B cell (primary cell): ENCODE measurements at regions not wholly inside any gene's neighbourhood (a gene's known extent, or its start where the extent isn't known, plus 50 kb on each side); places are given as distances from the start of the nearest gene placed in this dataset.

Experiments
- ATAC-seq: fragments of 200-7000 bp; cut with Tn5 transposase; one replicate; pipeline ENCODE4 v1.10.0; 2021; ENCODE audit warnings: low read depth, mild to moderate bottlenecking, moderate number of reproducible peaks, moderate library complexity
- CTCF ChIA-PET: fragments of 350-600 bp; sonication (Branson Sonifier 250); formaldehyde crosslinking; loops from one replicate; lab custom pipeline; 2021; ENCODE audit warnings: antibody characterized with exemption, inconsistent platforms; lab: Charles Lee
- POLR2A ChIA-PET: fragments of 350-600 bp; sonication (Branson Sonifier 250); formaldehyde crosslinking; loops from one replicate; lab custom pipeline; 2021; ENCODE audit warnings: antibody characterized with exemption; lab: Charles Lee
- DNase-seq: peaks from one replicate; pipeline ENCODE4 v3.0.0; 2013
- H2AFZ ChIP-seq: 2 replicates; pipeline ENCODE4 v1.6.1; 2012; ENCODE audit warnings: mild to moderate bottlenecking, low read depth, low read length; ENCODE audit not compliant: insufficient read depth, poor library complexity, severe bottlenecking
- H3K27ac ChIP-seq, 2 donors: 1 replicate in 1 of 2; 2 replicates in 1 of 2; pipeline ENCODE4 v1.5.1; 2012 to 2013; ENCODE audit warnings: low read length in 2 of 2, mild to moderate bottlenecking in 2 of 2, moderate library complexity in 1 of 2
- H3K27me3 ChIP-seq, 4 experiments: fragments of 200-600 bp in 1 of 4; sonication (generic) in 1 of 4; replicated peaks in 1 of 4; 1 replicate in 2 of 4; 2 replicates in 2 of 4; pipeline versions ENCODE4 v1.6.1 to v1.7.0; 2013 to 2016; ENCODE audit warnings: low read length in 3 of 4, mild to moderate bottlenecking in 2 of 4, mixed read lengths in 1 of 4, moderate library complexity in 1 of 4; ENCODE audit not compliant: insufficient read depth in 4 of 4, control insufficient read depth in 3 of 4; ENCODE audit errors: control extremely low read depth in 1 of 4
- H3K36me3 ChIP-seq, 2 experiments: replicated peaks in 1 of 2; 1 replicate in 1 of 2; 2 replicates in 1 of 2; pipeline versions ENCODE4 v1.6.1 to v1.7.1; 2013; ENCODE audit warnings: low read length in 1 of 2; ENCODE audit not compliant: insufficient read depth in 2 of 2, control insufficient read depth in 1 of 2; ENCODE audit errors: control extremely low read depth in 1 of 2, extremely low read depth in 1 of 2
- H3K4me1 ChIP-seq, 2 donors: fragments of 200-600 bp in 1 of 2; sonication (generic) in 1 of 2; 1 replicate in 1 of 2; 2 replicates in 1 of 2; pipeline versions ENCODE4 v1.5.1 to v1.6.1; 2013 to 2017; ENCODE audit warnings: low read length in 2 of 2; ENCODE audit not compliant: control insufficient read depth in 2 of 2, insufficient read depth in 2 of 2
- H3K4me2 ChIP-seq: replicated peaks from 2 replicates; pipeline ENCODE3; 2012; ENCODE audit warnings: mild to moderate bottlenecking, low read depth, low read length; ENCODE audit not compliant: poor library complexity, severe bottlenecking
- H3K4me3 ChIP-seq, 5 experiments: fragments of 200-600 bp in 1 of 5; sonication (generic) in 1 of 5; 1 replicate in 3 of 5; 2 replicates in 2 of 5; pipeline versions ENCODE4 v1.5.1 to v1.7.0; 2011 to 2016; ENCODE audit warnings: low read length in 4 of 5, mild to moderate bottlenecking in 4 of 5, low read depth in 2 of 5, control low read depth in 1 of 5, moderate library complexity in 1 of 5; ENCODE audit not compliant: insufficient read depth in 1 of 5; ENCODE audit errors: control extremely low read depth in 1 of 5, extremely low read depth in 1 of 5
- H3K79me2 ChIP-seq: fragments of 200-600 bp; sonication (generic); one replicate; pipeline ENCODE4 v1.6.0; 2016; ENCODE audit warnings: low read length; ENCODE audit not compliant: control insufficient read depth, insufficient read depth
- H3K9ac ChIP-seq: fragments of 200-600 bp; sonication (generic); 2 replicates; pipeline ENCODE4 v1.6.1; 2017; ENCODE audit warnings: mild to moderate bottlenecking, low read length, moderate library complexity
- H3K9me3 ChIP-seq, 3 donors: one replicate each; pipeline versions ENCODE4 v1.6.1 to v1.7.1; 2013; ENCODE audit warnings: low read length in 2 of 3; ENCODE audit not compliant: control insufficient read depth in 2 of 3, insufficient read depth in 1 of 3; ENCODE audit errors: control extremely low read depth in 1 of 3
- H4K20me1 ChIP-seq: 2 replicates; pipeline ENCODE4 v1.6.0; 2012; ENCODE audit warnings: mild to moderate bottlenecking, low read length; ENCODE audit not compliant: insufficient read depth, control insufficient read depth, poor library complexity, severe bottlenecking
- H3K27ac Mint-ChIP-seq: one replicate; pipeline ENCODE4 v1.8.0; 2021; ENCODE audit warnings: mixed read lengths
- H3K27me3 Mint-ChIP-seq: one replicate; pipeline ENCODE4 v1.8.0; 2021; ENCODE audit warnings: mixed read lengths
- H3K4me1 Mint-ChIP-seq: one replicate; pipeline ENCODE4 v1.8.0; 2021; ENCODE audit warnings: mixed read lengths
- H3K4me3 Mint-ChIP-seq: one replicate; pipeline ENCODE4 v1.8.0; 2021; ENCODE audit warnings: mixed read lengths
- H3K9me3 Mint-ChIP-seq: one replicate; pipeline ENCODE4 v1.8.0; 2022; ENCODE audit warnings: mixed read lengths; ENCODE audit not compliant: insufficient read depth
- CTCF ChIP-seq: fragments of 200-600 bp; IDR thresholded peaks from one replicate; pipeline ENCODE4 v1.8.0; 2022; ENCODE audit warnings: antibody characterized with exemption, mild to moderate bottlenecking
- EZH2 ChIP-seq: IDR thresholded peaks from 2 replicates; pipeline ENCODE4 v1.6.1; 2012; ENCODE audit warnings: borderline replicate concordance, low read depth, mild to moderate bottlenecking, moderate library complexity, low read length; ENCODE audit not compliant: insufficient read depth, poor library complexity, severe bottlenecking
- WGBS: methylation state at CpG from one replicate; pipeline ENCODE4 v1.1.5; 2013; ENCODE audit warnings: missing lambda C conversion rate; ENCODE audit not compliant: insufficient coverage; 5-methylcytosine and 5-hydroxymethylcytosine counted together
- intact Hi-C: fragments of 100-400 bp; cut with micrococcal nuclease; formaldehyde crosslinking; loops from one replicate; pipeline ENCODE4 v1.10.0; 2022

- Histone ChIP-seq H2AFZ (no peak overlapping the region), H3K4me2 (no peak overlapping the region), H3K9ac (no peak overlapping the region), H3K4me1 (no peaks in the 10 kb centered on the region), H3K9me3 (no peaks in the 10 kb centered on the region), H3K36me3 (no peaks in the 10 kb centered on the region), H3K79me2 (no peaks in the 10 kb centered on the region), H3K4me3 (no peak overlapping the region), H4K20me1 (no peaks in the 10 kb centered on the region), H3K27ac (no peak overlapping the region), H3K27me3 (peaks cover 0 to 5% (median 3%) of the 10 kb centered on the region in 4 experiments)
- TF ChIP-seq CTCF (no peak), EZH2 (no peak)
- peaks cover 3% of the 10 kb centered on the region for H3K9me3 Mint-ChIP-seq
- POLR2A ChIA-PET = no interaction called here
- DNase-seq = no peak
- H3K4me1 Mint-ChIP-seq = peaks cover 5% of the 10 kb centered on the region
- CTCF ChIA-PET = no interaction called here
- intact Hi-C loops = no loop called here
- no peak overlapping the region for H3K27ac Mint-ChIP-seq
- no peak for ATAC-seq
- WGBS = 90% methylated on average over 10 of the region's 10 CpGs
- no peaks in the 10 kb centered on the region for H3K27me3 Mint-ChIP-seq
- H3K4me3 Mint-ChIP-seq = no peak overlapping the region
These were observed 105.3 kb upstream of the BOD1 start for GRCh38 chr5:173721601-173722232.

GRCh38 chr5:173726846-173727557, 110.6 kb upstream of the BOD1 start:
- no peak for TF ChIP-seq EZH2
- TF ChIP-seq CTCF = no peak
- ChIA-PET POLR2A (no interaction called here), CTCF (interaction anchor here (1.1 to 1.3 kb wide), 2 partner anchors 35 to 94 kb away, joined by 4 to 5 read pairs; no protein-coding TSS in a partner anchor)
- H3K4me2 ChIP-seq = no peak overlapping the region
- H3K4me3 ChIP-seq = no peak overlapping the region
- H3K27me3 Mint-ChIP-seq = no peaks in the 10 kb centered on the region
- intact Hi-C loops = no loop called here
- H3K27ac Mint-ChIP-seq = no peak overlapping the region
- no peaks in the 10 kb centered on the region for H4K20me1 ChIP-seq
- WGBS = no CpG with 5 or more reads among the region's 7 CpGs
- H3K9ac ChIP-seq = no peak overlapping the region
- H3K4me1 ChIP-seq = no peaks in the 10 kb centered on the region
- no peaks in the 10 kb centered on the region for H3K79me2 ChIP-seq
- H2AFZ ChIP-seq = no peak overlapping the region
- no peaks in the 10 kb centered on the region for H3K36me3 ChIP-seq
- H3K27ac ChIP-seq = no peak overlapping the region
- H3K9me3 ChIP-seq = no peaks in the 10 kb centered on the region
- DNase-seq (no peak), ATAC-seq (no peak)
- peaks cover 0 to 5% (median 1%) of the 10 kb centered on the region in 4 experiments for H3K27me3 ChIP-seq
- peaks cover 12% of the 10 kb centered on the region for H3K4me1 Mint-ChIP-seq
- no peak overlapping the region for H3K4me3 Mint-ChIP-seq
- peaks cover 3% of the 10 kb centered on the region for H3K9me3 Mint-ChIP-seq
